Effector CD8-positive, alpha-beta T cell (primary cell): ENCODE measurements at regions not wholly inside any gene's neighbourhood (a gene's known extent, or its start where the extent isn't known, plus 50 kb on each side); places are given as distances from the start of the nearest gene placed in this dataset.

Experiments used
- DNase-seq: peaks from one replicate; lab custom pipeline; 2025; lab: John Stamatoyannopoulos, UW

GRCh38 chr5:155200608-155201007 is 187.1 kb downstream of the KIF4B start:
- DNase-seq, result no peak

GRCh38 chr5:155211764-155212163 is 198.2 kb downstream of the KIF4B start:
- DNase-seq, result no peak

- DNase-seq, result no peak
Measured at GRCh38 chr5:155222393-155222792, 208.8 kb downstream of the KIF4B start.

DNA sequence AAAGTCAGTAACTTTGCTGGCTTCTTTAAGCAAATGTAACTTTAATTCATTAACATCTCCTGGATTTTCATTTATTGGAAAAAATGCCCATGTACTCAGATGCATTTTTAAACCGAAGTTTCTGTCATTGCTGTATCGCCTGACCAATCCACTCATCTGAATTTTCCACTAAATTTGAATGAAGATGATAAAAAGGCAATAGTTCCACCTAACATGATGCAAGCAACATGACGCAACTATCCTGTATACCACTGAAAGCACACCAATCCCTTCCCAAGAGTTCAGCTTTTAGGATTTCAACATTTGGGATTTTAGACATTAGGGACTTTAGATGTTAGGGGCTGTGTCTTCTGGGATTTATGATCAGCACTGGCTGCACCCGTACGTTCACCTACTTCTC is 215.6 kb downstream of the KIF4B start:
- DNase-seq, result no peak

DNA sequence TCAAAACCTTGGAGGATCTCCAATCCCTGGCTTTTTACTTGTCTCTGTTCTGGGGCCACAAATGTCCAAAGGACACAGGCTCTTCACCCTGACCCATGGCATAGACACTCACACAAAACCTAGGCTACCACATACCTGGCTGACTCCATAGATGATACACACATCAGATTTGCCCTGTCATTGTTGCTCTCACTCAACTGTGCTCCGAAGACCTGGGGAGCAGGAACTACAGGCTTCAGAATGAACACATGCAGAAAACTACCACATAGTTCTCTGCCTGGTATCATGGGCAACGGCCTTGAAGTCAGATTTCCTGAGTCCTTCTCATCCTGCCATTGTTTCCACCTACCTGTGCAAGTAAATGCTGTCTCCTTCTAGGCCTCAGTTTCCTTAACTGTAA is 226.2 kb downstream of the KIF4B start:
- DNase-seq, result no peak

- no peak for DNase-seq
Measured at GRCh38 chr5:155250596-155250995, 237.0 kb downstream of the KIF4B start.

DNA sequence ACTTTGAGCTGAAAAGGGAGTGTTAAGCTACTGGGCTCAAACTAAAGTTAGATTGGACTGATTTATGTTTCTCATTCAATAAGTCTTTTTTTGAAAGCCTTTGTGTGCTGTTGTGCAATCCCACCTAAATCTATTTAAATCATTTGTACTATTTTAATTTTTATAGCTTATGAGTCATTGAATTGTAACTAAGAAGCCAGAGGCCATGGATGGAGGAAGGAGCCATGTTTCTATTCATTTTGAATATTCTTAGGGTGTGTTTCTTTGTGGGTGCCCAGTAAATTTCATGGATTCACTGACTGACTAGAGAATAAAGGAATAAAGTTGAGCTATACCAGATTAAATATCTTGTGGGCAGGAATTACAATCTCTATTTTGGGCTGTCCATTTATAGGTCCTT is 238.5 kb downstream of the KIF4B start:
- no peak for DNase-seq

DNA sequence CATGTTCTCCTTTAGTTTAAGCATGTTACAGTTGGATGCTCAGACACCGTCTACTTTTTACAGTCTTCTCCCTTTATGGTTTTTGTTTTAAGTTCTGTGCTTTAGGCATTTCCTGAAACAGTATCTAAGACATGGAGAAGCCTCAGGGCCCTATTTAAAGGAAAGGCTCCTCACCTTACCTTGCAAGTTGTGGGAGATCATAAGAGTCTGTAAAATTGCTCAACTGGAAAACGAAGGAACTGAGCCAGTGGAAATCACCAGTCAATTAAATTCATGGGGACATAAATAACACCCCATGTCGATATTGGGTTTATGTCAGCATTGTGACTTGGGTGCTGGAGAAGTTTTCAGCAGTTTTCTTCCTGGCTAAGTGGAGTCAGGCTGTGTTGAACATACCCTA is 239.2 kb downstream of the KIF4B start:
- DNase-seq, result no peak

GRCh38 chr5:155254399-155254798 is 240.8 kb downstream of the KIF4B start:
- DNase-seq, result no peak

DNA sequence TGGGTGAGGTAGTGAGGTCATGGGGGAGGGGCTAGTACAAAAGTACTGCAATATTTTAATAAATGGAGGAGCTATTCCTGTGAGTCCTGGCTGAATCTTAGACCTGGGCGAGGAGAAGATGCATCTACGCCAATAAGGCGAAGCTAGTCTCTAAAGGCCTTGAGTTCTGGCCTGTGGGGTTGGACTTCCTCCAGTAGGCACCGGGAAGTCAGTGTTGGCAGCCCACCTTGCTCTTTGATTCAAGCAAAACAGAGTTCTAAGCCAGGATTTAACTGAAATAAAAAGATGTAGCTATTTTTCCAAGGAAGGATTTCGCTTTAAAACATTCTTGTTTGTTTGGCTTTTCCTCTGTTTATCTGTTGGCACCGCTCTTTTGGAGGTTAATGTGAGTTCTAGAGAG is 244.6 kb downstream of the KIF4B start:
- no peak for DNase-seq

- no peak for DNase-seq
Measured at GRCh38 chr5:155259648-155260047, 246.1 kb downstream of the KIF4B start.

DNA sequence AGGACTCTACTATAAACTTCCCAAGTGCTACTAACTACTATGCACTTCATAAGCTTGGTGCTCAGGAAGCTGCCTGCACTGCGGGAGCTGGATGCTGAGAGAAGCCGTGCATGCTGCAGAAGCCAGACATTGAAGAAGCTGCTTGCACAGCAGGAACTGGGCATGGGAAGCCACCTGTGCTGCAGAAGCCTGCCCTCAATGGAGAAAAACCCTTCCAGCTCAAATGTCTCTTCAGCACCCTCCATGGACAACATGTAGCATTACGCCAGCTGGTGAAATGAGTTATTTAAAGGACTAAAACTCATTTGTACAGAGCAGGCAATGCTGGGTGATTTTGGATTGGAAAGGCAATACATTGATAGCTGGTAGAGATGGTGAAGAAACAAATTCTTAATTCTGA is 247.2 kb downstream of the KIF4B start:
- DNase-seq, result no peak

DNA sequence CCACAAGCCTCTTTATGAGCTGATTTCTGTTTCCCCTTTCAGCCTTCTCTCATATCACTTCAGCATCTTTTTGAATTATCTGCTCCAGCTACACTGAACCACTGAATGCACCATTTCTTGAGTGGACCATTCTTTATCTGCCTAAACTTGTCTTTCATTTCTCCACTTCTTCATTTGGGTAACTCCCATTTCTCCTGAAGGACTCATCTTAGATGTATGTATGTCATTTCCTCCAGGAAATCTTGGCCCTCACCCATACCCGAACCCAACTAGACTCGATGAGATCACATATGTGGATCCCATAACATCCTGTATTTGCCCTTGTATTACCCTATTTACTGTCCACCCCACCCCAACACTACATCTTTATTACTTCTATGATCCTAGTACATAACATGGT is 249.8 kb downstream of the KIF4B start:
- no peak for DNase-seq

GRCh38 chr5:155264809-155265208 is 251.3 kb downstream of the KIF4B start:
- DNase-seq, result no peak

GRCh38 chr5:155268770-155269425 is 255.3 kb downstream of the KIF4B start:
- DNase-seq, result no peak

DNA sequence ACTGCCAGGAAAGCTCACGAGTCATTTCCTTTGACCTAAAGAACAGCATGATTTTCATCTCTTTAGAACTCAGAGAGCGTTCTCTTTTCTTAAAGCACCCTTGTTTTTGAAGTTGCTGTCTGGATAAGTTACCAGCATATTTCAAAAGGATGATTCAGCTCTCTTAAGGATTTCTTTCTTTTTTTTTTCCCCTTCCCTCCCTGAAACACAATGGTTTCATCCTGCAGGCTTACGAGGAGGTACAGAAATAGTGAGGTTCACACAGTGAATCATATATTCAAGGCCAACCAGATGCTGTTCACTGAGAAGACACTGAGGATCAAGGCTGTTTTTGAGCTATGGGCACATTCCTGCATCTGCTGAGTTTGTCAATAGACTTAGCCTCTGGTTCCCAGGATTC is 257.2 kb downstream of the KIF4B start:
- no peak for DNase-seq

GRCh38 chr5:155274484-155274883 is 260.9 kb downstream of the KIF4B start:
- DNase-seq, result no peak

DNA sequence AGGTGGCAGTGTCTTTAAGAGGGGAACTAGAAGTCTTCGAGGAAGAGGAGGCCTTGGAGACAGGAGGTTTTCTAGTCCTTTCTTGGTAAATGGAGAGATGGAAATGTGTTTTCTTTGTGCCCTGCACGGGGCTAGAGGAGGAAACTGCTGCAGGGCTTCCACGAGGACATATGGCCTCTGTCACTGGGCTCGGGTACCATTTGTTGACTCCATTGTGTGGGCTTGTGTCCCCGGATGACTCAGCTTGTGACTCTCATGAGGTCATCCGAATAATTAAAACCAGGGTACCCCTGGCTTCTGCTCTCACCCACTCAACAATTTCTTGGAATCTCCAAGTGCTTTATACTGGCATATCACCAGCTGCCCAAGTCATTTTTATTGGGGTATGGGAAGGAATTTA is 261.7 kb downstream of the KIF4B start:
- no peak for DNase-seq

GRCh38 chr5:155276231-155276630 is 262.7 kb downstream of the KIF4B start:
- no peak for DNase-seq

GRCh38 chr5:155278532-155278931 is 265.0 kb downstream of the KIF4B start:
- no peak for DNase-seq

GRCh38 chr5:155282503-155283107 is 269.1 kb downstream of the KIF4B start:
- DNase-seq, result no peak

DNA sequence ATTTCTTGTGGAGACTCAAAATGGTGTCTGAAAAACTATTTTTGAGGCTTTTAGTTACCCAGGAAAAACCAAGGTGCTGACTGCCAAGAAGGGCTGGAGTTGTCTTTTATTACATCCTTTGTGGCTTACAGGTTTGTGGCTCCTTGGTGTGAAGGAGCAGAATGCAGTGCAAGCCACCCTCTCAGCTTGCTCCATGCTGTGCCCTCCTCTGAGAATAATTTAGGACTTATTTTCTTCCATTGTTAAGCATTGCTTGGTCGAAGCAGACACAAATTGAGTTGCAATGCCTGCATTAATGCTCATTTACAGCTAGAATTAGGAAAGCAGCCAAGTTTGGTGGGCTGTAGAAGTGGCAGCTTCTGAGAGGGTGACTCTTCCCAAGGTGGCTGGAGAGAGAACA is 272.2 kb downstream of the KIF4B start:
- no peak for DNase-seq

GRCh38 chr5:155290937-155291336 is 277.4 kb downstream of the KIF4B start:
- no peak for DNase-seq

GRCh38 chr5:155293605-155294178 is 280.1 kb downstream of the KIF4B start:
- DNase-seq, result no peak
